Stimulated activated CD8-positive, alpha-beta memory T cell treated with anti-CD3 and anti-CD28 coated beads, Interleukin-15, amount 100 ng/mL, for 4 hours (primary cell): ENCODE measurements at regions not wholly inside any gene's neighbourhood (a gene's known extent, or its start where the extent isn't known, plus 50 kb on each side); places are given as distances from the start of the nearest gene placed in this dataset.
"Not testable (repeated sequence)": the region's sequence is repeated elsewhere in the genome, so short reads cannot be mapped to it uniquely, and the experiment has no call there.

Experiments
- DNase-seq, 2 donors: peaks; one replicate each; pipeline ENCODE4 v3.0.0-alpha.2; 2020; ENCODE audit warnings: low read depth in 2 of 2

GRCh38 chr16:18152832-18153231, 183.7 kb downstream of the NPIPA8 start:
- not testable (repeated sequence) for DNase-seq

GRCh38 chr16:18148132-18148531, 188.4 kb downstream of the NPIPA8 start:
- not testable (repeated sequence) for DNase-seq

- DNase-seq = not testable (repeated sequence)
These were observed 189.9 kb downstream of the NPIPA8 start for GRCh38 chr16:18146601-18147142.

GRCh38 chr16:18142066-18142465, 194.5 kb downstream of the NPIPA8 start:
- DNase-seq = not testable (repeated sequence)

- not testable (repeated sequence) for DNase-seq
These were observed 200.2 kb downstream of the NPIPA8 start for GRCh38 chr16:18136288-18136687.

GRCh38 chr16:18135024-18135423, 201.5 kb downstream of the NPIPA8 start:
- not testable (repeated sequence) for DNase-seq

GRCh38 chr16:18131587-18131986, 204.9 kb downstream of the NPIPA8 start:
- DNase-seq = not testable (repeated sequence)

GRCh38 chr16:18130478-18131120, 205.9 kb downstream of the NPIPA8 start:
- DNase-seq = not testable (repeated sequence)

- DNase-seq = not testable (repeated sequence)
These were observed 209.5 kb downstream of the NPIPA8 start for GRCh38 chr16:18127033-18127432.

GRCh38 chr16:18119092-18119491, 217.4 kb downstream of the NPIPA8 start:
- not testable (repeated sequence) for DNase-seq

GRCh38 chr16:18118684-18119083, 217.9 kb downstream of the NPIPA8 start:
- not testable (repeated sequence) for DNase-seq

- DNase-seq = not testable (repeated sequence)
These were observed 218.5 kb downstream of the NPIPA8 start for GRCh38 chr16:18118071-18118470.

GRCh38 chr16:18104412-18104811, 232.1 kb downstream of the NPIPA8 start:
- DNase-seq = not testable (repeated sequence)

GRCh38 chr16:18101077-18101476, 235.5 kb downstream of the NPIPA8 start:
- DNase-seq = not testable (repeated sequence)

GRCh38 chr16:18092605-18093004, 243.9 kb downstream of the NPIPA8 start:
- DNase-seq = not testable (repeated sequence)

GRCh38 chr16:18080658-18081363, 255.7 kb downstream of the NPIPA8 start:
- DNase-seq = not testable (repeated sequence)

- DNase-seq = not testable (repeated sequence)
These were observed 258.6 kb downstream of the NPIPA8 start for GRCh38 chr16:18077910-18078309.

- DNase-seq = no peak
These were observed 264.4 kb downstream of the NPIPA8 start for GRCh38 chr16:18072161-18072560.

GRCh38 chr16:18069683-18070082, 266.9 kb downstream of the NPIPA8 start:
- DNase-seq = no peak

GRCh38 chr16:18068477-18068876, 268.1 kb downstream of the NPIPA8 start:
- no peak for DNase-seq

- DNase-seq = no peak
These were observed 273.8 kb downstream of the NPIPA8 start for GRCh38 chr16:18062713-18063112.

GRCh38 chr16:18060351-18060750, 276.2 kb downstream of the NPIPA8 start:
- DNase-seq = no peak

- no peak for DNase-seq
These were observed 277.0 kb downstream of the NPIPA8 start for GRCh38 chr16:18059577-18059976.
